ENCODE measurements at regions not wholly inside any gene's neighbourhood (a gene's known extent, or its start where the extent isn't known, plus 50 kb on each side); places are given as distances from the start of the nearest gene placed in this dataset.

DNA sequence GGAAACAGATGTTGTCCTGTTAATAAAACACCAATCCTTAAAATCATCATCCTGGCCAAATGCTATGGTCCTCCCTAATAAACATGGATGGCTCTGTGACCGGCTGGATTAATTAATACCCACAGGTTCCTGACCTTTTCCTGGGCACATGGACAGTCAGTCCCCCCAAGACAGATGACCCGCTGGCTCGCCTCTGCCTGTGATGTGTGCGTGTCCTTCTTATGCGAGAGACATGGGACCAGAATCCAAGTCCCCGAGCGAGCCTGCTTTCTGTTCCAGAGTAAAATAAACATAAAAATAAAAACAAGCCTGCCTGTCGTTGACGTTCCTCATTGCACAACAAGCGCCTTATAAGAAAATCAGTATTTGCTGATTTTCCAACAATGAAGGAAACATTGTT, 378.3 kb upstream of the TSHZ3 start:
- Histone ChIP-seq H3K27me3 (ENCODE audit: control insufficient read depth in 4 of 4, insufficient read depth in 4 of 4, low read length in 3 of 4) (peaks cover 0 to 3% (median 0%) of the 10 kb centered on the region in 4 donors), H3K9ac (ENCODE audit: low read depth in 1 of 2, low read length in 2 of 2) (no peak overlapping the region), H3K4me3 (ENCODE audit: low read depth in 1 of 3, low read length in 3 of 3) (no peak overlapping the region), H3K4me1 (ENCODE audit: control insufficient read depth in 4 of 4, insufficient read depth in 4 of 4, low read length in 3 of 4) (no peaks in the 10 kb centered on the region), H3K36me3 (ENCODE audit: control insufficient read depth in 4 of 4, insufficient read depth in 3 of 4, low read depth in 1 of 4, low read length in 3 of 4) (no peaks in the 10 kb centered on the region), H3K9me3 (ENCODE audit: control insufficient read depth in 4 of 4, low read length in 3 of 4) (no peaks in the 10 kb centered on the region), H3K27ac (ENCODE audit: low read depth in 1 of 2, low read length in 2 of 2) (no peak overlapping the region)
- WGBS: 81% methylated on average over 10 of the region's 10 CpGs
- TF ChIP-seq GABPA (IDR thresholded peaks at IDR 0.05 in 1 of 2, conservative IDR thresholded peaks at IDR 0.05 in 1 of 2) (no peak), FOXA2 (IDR thresholded peaks at IDR 0.05) (no peak), NR2F2 (IDR thresholded peaks at IDR 0.05) (no peak), HNF4A (conservative IDR thresholded peaks at IDR 0.05) (no peak)
- TF ChIP-seq, protein P1, sequence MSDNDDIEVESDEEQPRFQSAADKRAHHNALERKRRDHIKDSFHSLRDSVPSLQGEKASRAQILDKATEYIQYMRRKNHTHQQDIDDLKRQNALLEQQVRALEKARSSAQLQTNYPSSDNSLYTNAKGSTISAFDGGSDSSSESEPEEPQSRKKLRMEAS (IDR thresholded peaks at IDR 0.05): no peak
- TF ChIP-seq, protein P2, sequence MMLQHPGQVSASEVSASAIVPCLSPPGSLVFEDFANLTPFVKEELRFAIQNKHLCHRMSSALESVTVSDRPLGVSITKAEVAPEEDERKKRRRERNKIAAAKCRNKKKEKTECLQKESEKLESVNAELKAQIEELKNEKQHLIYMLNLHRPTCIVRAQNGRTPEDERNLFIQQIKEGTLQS (IDR thresholded peaks at IDR 0.05): no peak
- TF ChIP-seq, protein P3, sequence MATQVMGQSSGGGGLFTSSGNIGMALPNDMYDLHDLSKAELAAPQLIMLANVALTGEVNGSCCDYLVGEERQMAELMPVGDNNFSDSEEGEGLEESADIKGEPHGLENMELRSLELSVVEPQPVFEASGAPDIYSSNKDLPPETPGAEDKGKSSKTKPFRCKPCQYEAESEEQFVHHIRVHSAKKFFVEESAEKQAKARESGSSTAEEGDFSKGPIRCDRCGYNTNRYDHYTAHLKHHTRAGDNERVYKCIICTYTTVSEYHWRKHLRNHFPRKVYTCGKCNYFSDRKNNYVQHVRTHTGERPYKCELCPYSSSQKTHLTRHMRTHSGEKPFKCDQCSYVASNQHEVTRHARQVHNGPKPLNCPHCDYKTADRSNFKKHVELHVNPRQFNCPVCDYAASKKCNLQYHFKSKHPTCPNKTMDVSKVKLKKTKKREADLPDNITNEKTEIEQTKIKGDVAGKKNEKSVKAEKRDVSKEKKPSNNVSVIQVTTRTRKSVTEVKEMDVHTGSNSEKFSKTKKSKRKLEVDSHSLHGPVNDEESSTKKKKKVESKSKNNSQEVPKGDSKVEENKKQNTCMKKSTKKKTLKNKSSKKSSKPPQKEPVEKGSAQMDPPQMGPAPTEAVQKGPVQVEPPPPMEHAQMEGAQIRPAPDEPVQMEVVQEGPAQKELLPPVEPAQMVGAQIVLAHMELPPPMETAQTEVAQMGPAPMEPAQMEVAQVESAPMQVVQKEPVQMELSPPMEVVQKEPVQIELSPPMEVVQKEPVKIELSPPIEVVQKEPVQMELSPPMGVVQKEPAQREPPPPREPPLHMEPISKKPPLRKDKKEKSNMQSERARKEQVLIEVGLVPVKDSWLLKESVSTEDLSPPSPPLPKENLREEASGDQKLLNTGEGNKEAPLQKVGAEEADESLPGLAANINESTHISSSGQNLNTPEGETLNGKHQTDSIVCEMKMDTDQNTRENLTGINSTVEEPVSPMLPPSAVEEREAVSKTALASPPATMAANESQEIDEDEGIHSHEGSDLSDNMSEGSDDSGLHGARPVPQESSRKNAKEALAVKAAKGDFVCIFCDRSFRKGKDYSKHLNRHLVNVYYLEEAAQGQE (IDR thresholded peaks at IDR 0.05): no peak
- no peak for DNase-seq (ENCODE audit: low spot score)

- Histone ChIP-seq H3K4me1 (ENCODE audit: control insufficient read depth in 4 of 4, insufficient read depth in 4 of 4, low read length in 3 of 4) (no peaks in the 10 kb centered on the region), H3K9me3 (ENCODE audit: control insufficient read depth in 4 of 4, low read length in 3 of 4) (no peaks in the 10 kb centered on the region), H3K4me3 (ENCODE audit: low read depth in 1 of 3, low read length in 3 of 3) (no peak overlapping the region), H3K27me3 (ENCODE audit: control insufficient read depth in 4 of 4, insufficient read depth in 4 of 4, low read length in 3 of 4) (peaks cover 0 to 13% (median 0%) of the 10 kb centered on the region in 4 donors), H3K27ac (ENCODE audit: low read depth in 1 of 2, low read length in 2 of 2) (no peak overlapping the region), H3K9ac (ENCODE audit: low read depth in 1 of 2, low read length in 2 of 2) (no peak overlapping the region), H3K36me3 (ENCODE audit: control insufficient read depth in 4 of 4, insufficient read depth in 3 of 4, low read depth in 1 of 4, low read length in 3 of 4) (no peaks in the 10 kb centered on the region)
- TF ChIP-seq NR2F2 (IDR thresholded peaks at IDR 0.05): no peak
- no peak for TF ChIP-seq JUND (IDR thresholded peaks at IDR 0.05)
- no peak for TF ChIP-seq HNF4G (IDR thresholded peaks at IDR 0.05)
- no peak for TF ChIP-seq YY1 (IDR thresholded peaks at IDR 0.05)
- no peak for TF ChIP-seq TAF1 (conservative IDR thresholded peaks at IDR 0.05)
- TF ChIP-seq, protein P4, sequence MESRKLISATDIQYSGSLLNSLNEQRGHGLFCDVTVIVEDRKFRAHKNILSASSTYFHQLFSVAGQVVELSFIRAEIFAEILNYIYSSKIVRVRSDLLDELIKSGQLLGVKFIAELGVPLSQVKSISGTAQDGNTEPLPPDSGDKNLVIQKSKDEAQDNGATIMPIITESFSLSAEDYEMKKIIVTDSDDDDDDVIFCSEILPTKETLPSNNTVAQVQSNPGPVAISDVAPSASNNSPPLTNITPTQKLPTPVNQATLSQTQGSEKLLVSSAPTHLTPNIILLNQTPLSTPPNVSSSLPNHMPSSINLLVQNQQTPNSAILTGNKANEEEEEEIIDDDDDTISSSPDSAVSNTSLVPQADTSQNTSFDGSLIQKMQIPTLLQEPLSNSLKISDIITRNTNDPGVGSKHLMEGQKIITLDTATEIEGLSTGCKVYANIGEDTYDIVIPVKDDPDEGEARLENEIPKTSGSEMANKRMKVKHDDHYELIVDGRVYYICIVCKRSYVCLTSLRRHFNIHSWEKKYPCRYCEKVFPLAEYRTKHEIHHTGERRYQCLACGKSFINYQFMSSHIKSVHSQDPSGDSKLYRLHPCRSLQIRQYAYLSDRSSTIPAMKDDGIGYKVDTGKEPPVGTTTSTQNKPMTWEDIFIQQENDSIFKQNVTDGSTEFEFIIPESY (IDR thresholded peaks at IDR 0.05): no peak
- TF ChIP-seq HNF4A (conservative IDR thresholded peaks at IDR 0.05): no peak
- TF ChIP-seq, protein P3 (IDR thresholded peaks at IDR 0.05): no peak
- TF ChIP-seq, protein P1 (IDR thresholded peaks at IDR 0.05): no peak
- no peak for TF ChIP-seq FOXA1 (IDR thresholded peaks at IDR 0.05)
- TF ChIP-seq, protein P2 (IDR thresholded peaks at IDR 0.05): no peak
- no peak for TF ChIP-seq EGR1 (IDR thresholded peaks at IDR 0.05; ENCODE audit: low read depth in 2 of 2)
- TF ChIP-seq, protein P5, sequence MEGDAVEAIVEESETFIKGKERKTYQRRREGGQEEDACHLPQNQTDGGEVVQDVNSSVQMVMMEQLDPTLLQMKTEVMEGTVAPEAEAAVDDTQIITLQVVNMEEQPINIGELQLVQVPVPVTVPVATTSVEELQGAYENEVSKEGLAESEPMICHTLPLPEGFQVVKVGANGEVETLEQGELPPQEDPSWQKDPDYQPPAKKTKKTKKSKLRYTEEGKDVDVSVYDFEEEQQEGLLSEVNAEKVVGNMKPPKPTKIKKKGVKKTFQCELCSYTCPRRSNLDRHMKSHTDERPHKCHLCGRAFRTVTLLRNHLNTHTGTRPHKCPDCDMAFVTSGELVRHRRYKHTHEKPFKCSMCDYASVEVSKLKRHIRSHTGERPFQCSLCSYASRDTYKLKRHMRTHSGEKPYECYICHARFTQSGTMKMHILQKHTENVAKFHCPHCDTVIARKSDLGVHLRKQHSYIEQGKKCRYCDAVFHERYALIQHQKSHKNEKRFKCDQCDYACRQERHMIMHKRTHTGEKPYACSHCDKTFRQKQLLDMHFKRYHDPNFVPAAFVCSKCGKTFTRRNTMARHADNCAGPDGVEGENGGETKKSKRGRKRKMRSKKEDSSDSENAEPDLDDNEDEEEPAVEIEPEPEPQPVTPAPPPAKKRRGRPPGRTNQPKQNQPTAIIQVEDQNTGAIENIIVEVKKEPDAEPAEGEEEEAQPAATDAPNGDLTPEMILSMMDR (IDR thresholded peaks at IDR 0.05; ENCODE audit: low read depth, low read length, missing input control): no peak
- TF ChIP-seq RXRA (IDR thresholded peaks at IDR 0.05): no peak
- TF ChIP-seq FOXA2 (IDR thresholded peaks at IDR 0.05): no peak
- TF ChIP-seq GABPA (IDR thresholded peaks at IDR 0.05 in 1 of 2, conservative IDR thresholded peaks at IDR 0.05 in 1 of 2): no peak
- no peak for DNase-seq (ENCODE audit: low spot score)
- 67% methylated on average over 2 of the region's 2 CpGs for WGBS
Measured at GRCh38 chr19:31730270-31730669, 381.0 kb upstream of the TSHZ3 start.
